Activated naive CD4-positive, alpha-beta T cell treated with anti-CD3 and anti-CD28 coated beads for 36 hours (primary cell): ENCODE measurements at regions not wholly inside any gene's neighbourhood (a gene's known extent, or its start where the extent isn't known, plus 50 kb on each side); places are given as distances from the start of the nearest gene placed in this dataset.

Experiments
- CTCF ChIA-PET: fragments of 350-600 bp; sonication (Branson Sonifier 250); formaldehyde crosslinking; loops from one replicate; lab custom pipeline; 2021; ENCODE audit warnings: antibody characterized with exemption; lab: Charles Lee
- DNase-seq: peaks from one replicate; pipeline ENCODE4 v3.0.0-alpha.2; 2020
- H3K27ac Mint-ChIP-seq: one replicate; pipeline ENCODE4 v1.8.0; 2021; ENCODE audit warnings: mild to moderate bottlenecking, mixed read lengths
- H3K27me3 Mint-ChIP-seq: one replicate; pipeline ENCODE4 v1.8.0; 2021; ENCODE audit warnings: low read depth, mixed read lengths
- H3K36me3 Mint-ChIP-seq: one replicate; pipeline ENCODE4 v1.8.0; 2021; ENCODE audit warnings: low read depth, mixed read lengths
- H3K4me1 Mint-ChIP-seq: one replicate; pipeline ENCODE4 v1.8.0; 2021; ENCODE audit warnings: low read depth, mixed read lengths
- H3K4me3 Mint-ChIP-seq: one replicate; pipeline ENCODE4 v1.8.0; 2021; ENCODE audit warnings: mild to moderate bottlenecking, moderate library complexity, mixed read lengths
- H3K9me3 Mint-ChIP-seq: one replicate; pipeline ENCODE4 v1.8.0; 2021; ENCODE audit warnings: mixed read lengths
- intact Hi-C: fragments of 100-400 bp; cut with micrococcal nuclease; formaldehyde crosslinking; loops from one replicate; pipeline ENCODE4 v1.15.1; 2023

DNA sequence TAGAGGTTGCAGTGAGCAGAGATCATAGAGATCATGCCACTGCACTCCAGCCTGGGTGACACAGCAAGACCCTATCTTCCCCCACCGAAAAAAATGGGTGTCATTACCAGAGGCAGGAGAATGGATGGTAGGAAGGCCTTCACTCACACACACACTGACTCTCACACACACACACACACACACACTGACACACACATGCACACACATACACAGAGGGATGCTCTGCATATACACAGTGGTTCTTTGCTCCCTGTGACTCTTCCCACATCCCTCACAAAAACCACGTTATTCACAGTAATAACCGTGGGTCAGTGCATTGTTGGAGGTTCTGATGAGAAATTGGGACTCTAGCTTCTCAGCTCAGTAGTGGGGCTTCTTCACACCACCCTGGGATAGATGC is 300.2 kb upstream of the N4BP1 start:
- Mint-ChIP-seq H3K9me3 (peaks cover 6% of the 10 kb centered on the region), H3K4me3 (no peak overlapping the region)

DNA sequence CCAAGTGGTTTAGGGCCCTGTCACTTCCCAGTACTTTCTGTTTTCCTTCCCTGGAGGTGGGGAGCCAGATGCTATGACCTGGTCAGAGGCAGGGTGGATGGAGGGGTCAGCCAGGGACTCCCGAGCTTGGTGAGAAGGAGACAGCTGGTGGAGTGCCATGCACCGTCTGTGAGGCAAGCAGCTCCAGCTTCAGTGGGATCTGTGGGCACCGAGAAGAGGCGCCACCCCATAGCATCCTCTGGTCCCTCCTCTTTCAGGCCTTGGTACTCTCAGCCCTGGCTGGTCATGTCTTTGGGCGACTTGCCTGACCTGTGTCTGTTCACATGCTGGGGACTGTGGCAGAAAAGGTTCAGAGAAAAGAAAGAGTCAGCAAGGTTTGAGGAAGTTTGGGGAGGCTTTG is 299.3 kb upstream of the N4BP1 start:
- no peak overlapping the region for H3K27ac Mint-ChIP-seq
- CTCF ChIA-PET, result no interaction called here
- H3K4me3 Mint-ChIP-seq, result no peak overlapping the region
- H3K9me3 Mint-ChIP-seq, result peaks cover 6% of the 10 kb centered on the region
- H3K4me1 Mint-ChIP-seq, result no peaks in the 10 kb centered on the region
- H3K36me3 Mint-ChIP-seq, result no peaks in the 10 kb centered on the region
- peaks cover 2% of the 10 kb centered on the region for H3K27me3 Mint-ChIP-seq
- DNase-seq, result no peak
- intact Hi-C loops, result no loop called here

More for the DNA sequence above, 300.2 kb upstream of the N4BP1 start:
- intact Hi-C loops, result no loop called here
- Mint-ChIP-seq H3K27me3 (peaks cover 2% of the 10 kb centered on the region), H3K27ac (no peak overlapping the region), H3K4me1 (no peaks in the 10 kb centered on the region), H3K36me3 (no peaks in the 10 kb centered on the region)
- no peak for DNase-seq
- CTCF ChIA-PET, result no interaction called here

DNA sequence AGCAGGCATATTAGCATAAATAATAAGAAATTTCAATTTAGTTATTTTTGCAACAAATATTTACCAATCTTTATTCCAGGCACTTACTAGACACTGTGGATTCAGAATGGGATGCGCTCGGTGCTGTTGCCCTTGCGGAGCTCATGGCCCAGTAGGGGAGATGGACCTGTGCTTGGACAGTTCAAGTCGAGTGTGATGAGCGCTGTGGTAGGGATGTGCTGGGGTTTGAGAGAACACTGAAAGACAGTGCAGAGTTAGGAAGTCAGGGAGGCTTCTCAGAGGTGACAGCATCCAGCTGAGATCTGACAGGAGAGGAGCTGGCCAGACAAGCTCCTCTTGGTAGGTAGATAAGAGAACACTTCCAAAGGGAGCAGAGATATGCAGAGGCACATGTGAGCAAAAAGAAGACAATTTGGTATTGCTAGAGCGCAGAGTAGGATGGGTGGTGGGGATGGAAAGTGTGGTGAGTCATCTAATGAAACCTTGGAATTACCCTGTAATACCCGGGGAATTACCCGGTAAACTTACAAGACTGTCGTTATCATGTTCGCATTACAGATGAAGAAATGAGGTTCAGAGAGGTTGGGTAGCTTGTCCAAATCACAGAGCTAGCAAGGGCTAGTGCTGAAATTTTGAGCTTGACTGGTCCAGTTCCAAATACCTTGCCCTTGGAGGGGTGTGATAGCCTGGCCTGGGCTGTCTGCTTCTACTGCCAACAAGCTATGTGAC is 298.1 kb upstream of the N4BP1 start:
- Mint-ChIP-seq H3K4me3 (no peak overlapping the region), H3K9me3 (peaks cover 6% of the 10 kb centered on the region), H3K4me1 (no peaks in the 10 kb centered on the region), H3K27ac (no peak overlapping the region), H3K27me3 (peaks cover 2% of the 10 kb centered on the region), H3K36me3 (no peaks in the 10 kb centered on the region)
- DNase-seq, result no peak
- intact Hi-C loops, result no loop called here
- CTCF ChIA-PET, result interaction anchor here (0.8 to 0.9 kb wide), 2 partner anchors 31 to 220 kb away, joined by 3 to 5 read pairs; no protein-coding TSS in a partner anchor

DNA sequence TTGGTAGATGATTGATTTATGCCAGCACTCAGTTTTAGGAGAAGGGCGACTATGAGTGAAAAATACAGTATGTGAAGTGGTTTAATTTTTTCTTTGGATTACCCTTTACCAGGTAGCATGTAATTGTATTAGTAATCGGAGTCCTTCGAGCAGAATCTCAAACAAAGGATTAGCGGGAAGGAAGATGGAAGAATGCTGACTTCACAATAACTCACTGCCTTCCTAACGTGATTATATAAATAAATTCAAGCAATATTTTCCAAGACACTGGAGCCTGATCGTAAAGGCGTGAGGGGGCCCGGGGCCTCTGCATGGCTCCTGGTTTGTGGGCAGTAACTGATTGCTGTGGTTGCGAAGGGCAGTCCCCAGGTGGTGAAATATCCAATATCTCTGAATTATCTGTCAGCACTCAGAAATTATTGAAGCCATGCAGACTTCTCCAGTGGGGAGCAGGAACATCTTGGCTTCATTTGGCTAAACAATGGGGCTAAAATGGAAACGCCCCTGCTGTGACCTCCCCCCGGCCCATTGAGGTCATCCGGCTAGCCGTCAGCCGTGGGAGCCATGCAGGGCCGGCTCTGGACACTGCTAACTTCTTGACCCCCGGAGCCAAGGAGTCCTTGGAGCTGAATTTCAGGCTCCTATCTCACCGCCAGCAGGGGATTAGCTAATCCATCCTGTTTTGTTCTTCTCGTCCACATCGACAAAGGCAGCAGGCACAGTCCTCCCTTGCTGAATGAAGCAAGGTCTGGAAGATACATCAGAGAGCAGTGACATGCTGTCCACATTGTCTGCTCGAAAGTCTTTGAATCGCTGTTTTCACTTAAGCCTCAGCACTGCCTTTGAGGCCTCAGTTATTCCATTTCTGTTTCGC is 295.9 kb upstream of the N4BP1 start:
- no peak for DNase-seq
- Mint-ChIP-seq H3K36me3 (no peaks in the 10 kb centered on the region), H3K4me1 (no peaks in the 10 kb centered on the region), H3K27me3 (no peaks in the 10 kb centered on the region), H3K27ac (no peak overlapping the region), H3K9me3 (peaks cover 6% of the 10 kb centered on the region), H3K4me3 (no peak overlapping the region)
- intact Hi-C loops, result no loop called here
- CTCF ChIA-PET, result no interaction called here

DNA sequence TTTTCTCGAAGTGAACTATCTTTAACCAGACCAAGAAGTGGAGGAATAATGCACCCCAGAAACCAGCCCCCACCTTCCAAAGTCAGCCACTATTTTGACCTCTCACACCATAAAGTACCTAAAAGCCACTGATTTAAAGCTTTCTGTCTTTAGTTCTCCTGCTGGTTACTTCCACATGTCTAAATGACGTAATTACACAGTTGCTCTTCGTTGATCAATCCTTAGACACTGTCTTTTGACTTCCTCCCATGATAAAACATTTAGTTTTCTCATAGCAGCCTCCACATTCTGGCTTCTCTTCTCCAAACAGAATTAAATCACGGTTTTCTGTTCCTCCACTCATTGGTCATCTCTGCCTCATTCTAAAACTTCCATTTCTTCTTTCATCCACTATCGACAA is 294.4 kb upstream of the N4BP1 start:
- no peak overlapping the region for H3K4me3 Mint-ChIP-seq
- no peak for DNase-seq
- CTCF ChIA-PET, result no interaction called here
- H3K4me1 Mint-ChIP-seq, result no peaks in the 10 kb centered on the region
- H3K27me3 Mint-ChIP-seq, result no peaks in the 10 kb centered on the region
- H3K9me3 Mint-ChIP-seq, result peaks cover 6% of the 10 kb centered on the region
- H3K27ac Mint-ChIP-seq, result no peak overlapping the region
- H3K36me3 Mint-ChIP-seq, result no peaks in the 10 kb centered on the region
- intact Hi-C loops, result no loop called here

DNA sequence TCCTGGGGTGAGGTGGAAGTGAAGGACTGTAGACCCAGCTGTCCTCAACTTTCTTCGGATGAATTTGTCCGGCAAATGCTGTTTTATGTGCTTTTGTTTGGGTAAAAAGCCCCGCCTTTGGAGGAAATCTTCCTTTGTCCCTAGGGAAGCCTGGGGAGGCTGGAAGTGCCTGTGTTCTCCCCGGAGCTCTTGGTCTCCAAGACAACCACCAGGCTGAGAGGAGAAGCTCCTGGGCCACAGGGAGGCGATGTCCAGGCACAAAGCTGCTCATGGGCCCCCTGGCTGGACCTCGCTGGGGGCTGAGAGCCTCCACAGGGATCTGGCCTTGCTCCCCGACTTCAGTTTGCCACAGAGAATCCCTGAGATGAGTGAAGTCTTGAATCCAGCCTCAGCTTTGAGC is 293.1 kb upstream of the N4BP1 start:
- CTCF ChIA-PET, result no interaction called here
- H3K4me1 Mint-ChIP-seq, result no peaks in the 10 kb centered on the region
- intact Hi-C loops, result no loop called here
- no peaks in the 10 kb centered on the region for H3K27me3 Mint-ChIP-seq
- H3K27ac Mint-ChIP-seq, result no peak overlapping the region
- H3K9me3 Mint-ChIP-seq, result peaks cover 6% of the 10 kb centered on the region
- no peak for DNase-seq
- no peak overlapping the region for H3K4me3 Mint-ChIP-seq
- no peaks in the 10 kb centered on the region for H3K36me3 Mint-ChIP-seq

DNA sequence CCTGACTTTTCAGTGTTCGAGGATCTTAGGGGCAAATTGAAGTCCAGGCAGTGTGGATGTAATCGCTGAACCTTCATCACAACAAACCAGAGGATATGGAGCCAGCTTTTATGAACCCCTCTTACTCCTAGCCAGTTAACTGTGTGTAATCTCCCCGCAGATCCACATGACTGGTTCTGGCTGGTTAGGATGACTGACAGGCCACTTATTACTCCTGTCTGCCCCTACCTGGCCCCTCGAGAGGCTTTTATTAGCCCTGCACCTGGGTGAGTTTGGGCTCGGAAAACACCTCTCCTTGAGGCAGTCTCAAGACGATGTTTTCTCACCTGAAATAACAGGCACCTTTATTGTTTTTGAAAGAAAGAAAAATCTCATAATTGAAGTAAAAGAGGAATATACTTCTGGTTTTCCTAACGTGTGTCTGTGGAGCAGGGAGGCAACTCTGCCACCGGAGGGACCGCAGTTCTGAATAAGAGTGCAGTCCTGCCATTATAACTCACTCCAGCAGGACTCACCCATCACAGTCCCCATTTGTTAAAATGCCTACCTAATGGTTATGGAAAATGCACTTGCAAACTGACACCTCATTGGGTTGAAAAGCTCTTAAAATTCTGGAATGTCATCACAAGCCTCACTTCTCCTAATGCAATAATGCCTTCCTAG is 291.9 kb upstream of the N4BP1 start:
- CTCF ChIA-PET, result no interaction called here

DNA sequence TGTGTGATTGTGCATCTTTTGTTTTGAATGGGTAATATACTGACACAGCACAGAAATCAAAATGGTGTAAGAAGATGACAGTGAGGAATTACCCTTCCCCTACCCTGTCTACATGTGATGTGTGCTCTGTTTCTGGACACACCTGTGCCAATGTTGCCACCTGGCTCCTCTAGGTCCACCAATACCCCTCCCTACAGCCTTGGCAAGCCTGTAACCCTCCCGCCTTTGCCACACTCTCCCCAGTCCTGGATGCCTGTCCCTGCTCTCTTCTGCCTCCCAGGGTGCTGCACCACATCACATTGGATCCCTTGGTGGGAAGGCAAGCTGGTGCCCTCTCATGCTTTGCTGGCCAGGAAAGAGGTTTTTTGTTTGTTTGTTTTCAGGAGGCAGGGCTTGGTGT is 289.5 kb upstream of the N4BP1 start:
- CTCF ChIA-PET, result no interaction called here
- Mint-ChIP-seq H3K9me3 (no peaks in the 10 kb centered on the region), H3K4me3 (no peak overlapping the region), H3K27ac (no peak overlapping the region), H3K36me3 (no peaks in the 10 kb centered on the region), H3K27me3 (no peaks in the 10 kb centered on the region), H3K4me1 (no peaks in the 10 kb centered on the region)
- intact Hi-C loops, result no loop called here
- no peak for DNase-seq

More for the DNA sequence above, 291.9 kb upstream of the N4BP1 start:
- Mint-ChIP-seq H3K4me1 (no peaks in the 10 kb centered on the region), H3K9me3 (no peaks in the 10 kb centered on the region), H3K4me3 (no peak overlapping the region), H3K27ac (no peak overlapping the region), H3K36me3 (no peaks in the 10 kb centered on the region), H3K27me3 (no peaks in the 10 kb centered on the region)
- DNase-seq, result no peak
- intact Hi-C loops, result no loop called here

DNA sequence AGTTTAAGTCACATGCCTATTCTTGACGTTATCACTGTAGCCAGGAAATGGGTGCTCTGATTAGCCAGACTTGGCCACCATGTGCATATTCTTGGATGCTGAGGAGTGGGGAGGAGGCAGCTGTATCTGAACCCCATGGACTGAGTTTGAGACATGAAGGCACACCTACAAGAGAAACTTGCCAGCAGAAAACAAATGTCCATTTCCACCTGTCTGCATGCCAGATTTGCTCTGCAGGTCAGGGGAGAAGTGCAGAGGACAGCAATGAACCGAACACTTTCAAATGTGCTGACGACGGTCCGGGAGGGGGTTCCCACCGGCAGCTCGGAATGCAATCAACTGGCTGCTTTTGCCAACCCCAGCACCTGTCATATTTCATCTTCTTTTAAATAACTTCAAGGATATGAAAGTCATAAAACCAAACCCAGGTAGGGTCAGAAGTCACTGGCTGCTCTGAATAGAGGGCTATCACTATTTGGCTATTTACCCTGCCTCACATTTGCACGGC is 287.8 kb upstream of the N4BP1 start:
- intact Hi-C loops, result no loop called here
- Mint-ChIP-seq H3K4me1 (no peaks in the 10 kb centered on the region), H3K27ac (no peak overlapping the region), H3K27me3 (no peaks in the 10 kb centered on the region), H3K9me3 (no peaks in the 10 kb centered on the region), H3K36me3 (no peaks in the 10 kb centered on the region), H3K4me3 (no peak overlapping the region)
- no peak for DNase-seq
- CTCF ChIA-PET, result no interaction called here

DNA sequence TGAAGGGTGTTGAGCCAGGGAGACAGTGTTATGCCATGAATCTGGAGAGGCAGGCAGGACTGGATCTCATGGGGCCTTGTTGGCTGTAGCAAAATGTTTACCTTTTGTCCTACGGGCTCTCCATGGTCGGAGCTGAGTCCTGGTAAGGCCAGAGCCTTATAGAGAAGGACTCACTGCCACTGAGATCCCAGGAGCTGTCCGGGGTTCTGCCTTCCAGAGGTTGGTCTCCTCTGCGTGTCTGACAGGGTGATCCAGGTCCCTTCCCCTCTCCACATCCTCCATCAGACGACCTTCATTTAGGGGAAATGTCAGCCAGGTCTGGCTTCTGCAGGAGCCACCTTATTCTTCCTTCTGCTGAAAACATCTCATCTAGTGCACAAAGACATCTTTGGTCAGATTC is 285.2 kb upstream of the N4BP1 start:
- DNase-seq, result no peak
- intact Hi-C loops, result no loop called here
- H3K4me3 Mint-ChIP-seq, result no peak overlapping the region
- no peak overlapping the region for H3K27ac Mint-ChIP-seq
- H3K27me3 Mint-ChIP-seq, result no peaks in the 10 kb centered on the region
- no peaks in the 10 kb centered on the region for H3K36me3 Mint-ChIP-seq
- no peaks in the 10 kb centered on the region for H3K4me1 Mint-ChIP-seq
- H3K9me3 Mint-ChIP-seq, result no peaks in the 10 kb centered on the region
- CTCF ChIA-PET, result no interaction called here

DNA sequence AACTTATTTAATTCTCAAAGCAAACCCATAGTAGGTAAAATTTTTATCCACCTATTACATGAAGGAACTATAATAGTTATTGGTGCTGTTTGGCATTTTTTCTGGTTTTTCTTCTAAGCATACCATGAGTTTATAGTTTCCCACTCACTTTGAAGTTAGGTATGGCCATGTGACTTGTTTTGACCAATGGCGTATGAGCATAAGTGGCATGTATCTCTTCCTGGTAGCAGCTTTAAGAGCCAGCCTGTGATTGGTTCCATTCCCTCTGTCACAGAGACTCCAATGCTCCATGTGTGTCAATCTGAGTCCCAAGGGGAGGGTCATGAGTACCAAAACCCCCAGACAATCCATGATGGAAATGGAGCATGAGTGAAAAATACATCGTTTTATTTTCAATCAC is 282.9 kb upstream of the N4BP1 start:
- H3K4me3 Mint-ChIP-seq, result no peak overlapping the region
- H3K9me3 Mint-ChIP-seq, result no peaks in the 10 kb centered on the region
- CTCF ChIA-PET, result no interaction called here
- no peak for DNase-seq
- no peaks in the 10 kb centered on the region for H3K4me1 Mint-ChIP-seq
- no peaks in the 10 kb centered on the region for H3K27me3 Mint-ChIP-seq
- H3K36me3 Mint-ChIP-seq, result no peaks in the 10 kb centered on the region
- H3K27ac Mint-ChIP-seq, result no peak overlapping the region
- intact Hi-C loops, result no loop called here

DNA sequence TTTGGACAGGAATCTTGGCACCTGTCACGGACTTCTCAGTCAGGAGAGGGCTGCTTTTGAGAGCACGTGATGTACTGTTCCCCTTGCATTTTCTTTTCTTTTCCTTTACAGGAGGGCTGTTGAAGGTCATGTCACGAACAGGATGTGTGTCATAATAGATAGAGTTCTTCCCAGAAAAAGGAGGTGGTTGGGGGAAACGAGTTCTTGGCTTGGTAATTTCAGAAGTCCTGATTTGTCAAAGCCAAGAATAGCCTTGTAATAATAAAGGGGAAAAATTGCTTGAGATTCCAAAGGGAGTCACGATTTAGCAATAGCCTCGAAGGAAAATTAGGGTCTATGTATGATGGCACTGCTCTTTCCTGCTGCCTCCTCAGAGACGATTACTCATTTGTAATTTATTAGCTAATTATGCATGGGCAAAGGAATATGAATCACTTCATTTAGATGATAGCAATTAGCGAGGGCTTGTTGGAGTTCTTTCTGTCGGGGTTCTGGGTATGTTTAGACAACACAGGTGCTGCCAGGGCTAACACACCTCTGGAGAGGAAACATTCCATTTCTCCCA is 277.7 kb upstream of the N4BP1 start:
- Mint-ChIP-seq H3K4me3 (no peak overlapping the region), H3K36me3 (no peaks in the 10 kb centered on the region), H3K4me1 (no peaks in the 10 kb centered on the region), H3K27me3 (no peaks in the 10 kb centered on the region), H3K9me3 (no peaks in the 10 kb centered on the region), H3K27ac (no peak overlapping the region)
- intact Hi-C loops, result no loop called here
- CTCF ChIA-PET, result no interaction called here
- DNase-seq, result no peak
